HG02759 (cell line): ENCODE measurements at regions not wholly inside any gene's neighbourhood (a gene's known extent, or its start where the extent isn't known, plus 50 kb on each side); places are given as distances from the start of the nearest gene placed in this dataset.

Source experiments
- ATAC-seq: cut with Tn5 transposase; IDR thresholded peaks from one replicate; pipeline ENCODE4 v1.9.1; 2021; ENCODE audit warnings: mild to moderate bottlenecking, moderate library complexity; ENCODE audit not compliant: unreplicated experiment

DNA sequence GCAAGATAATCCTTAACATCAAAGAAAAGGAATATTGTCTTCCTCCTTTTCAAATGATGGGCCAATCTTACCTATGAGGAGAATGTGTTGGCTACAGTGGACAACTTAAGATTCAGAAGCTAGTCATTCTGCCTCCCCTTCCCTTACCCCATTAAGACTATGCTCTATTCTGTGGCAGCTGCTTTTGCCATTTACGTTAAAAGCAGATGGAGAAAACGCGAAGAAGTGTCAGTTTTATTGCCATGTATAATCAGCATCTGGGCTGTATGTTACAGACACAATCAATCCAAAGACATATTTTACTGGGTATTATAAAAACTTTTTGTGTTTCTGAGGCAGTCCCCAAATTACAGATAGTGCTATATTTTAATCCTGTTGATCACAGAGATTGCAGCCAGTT lies 196.1 kb upstream of the PACRGL start:
- no peak for ATAC-seq

DNA sequence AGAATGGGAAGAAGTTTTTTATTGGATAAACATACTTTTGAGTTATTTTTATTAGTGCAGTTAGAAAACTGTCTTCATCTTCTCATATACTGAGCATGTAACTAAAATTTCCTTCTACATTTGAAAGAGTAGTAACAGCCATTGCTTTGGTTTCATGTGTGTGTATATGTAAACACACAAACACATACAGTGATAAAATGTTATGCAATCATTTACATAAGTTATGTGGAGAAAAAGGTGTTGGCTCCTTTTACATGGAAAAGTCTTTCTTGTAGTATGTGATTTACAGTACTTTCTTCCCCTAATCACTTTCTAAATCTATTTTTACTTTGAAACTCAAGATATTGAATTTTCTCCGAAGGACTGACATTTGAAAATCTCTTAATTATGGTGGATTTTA lies 194.3 kb upstream of the PACRGL start:
- ATAC-seq = no peak

DNA sequence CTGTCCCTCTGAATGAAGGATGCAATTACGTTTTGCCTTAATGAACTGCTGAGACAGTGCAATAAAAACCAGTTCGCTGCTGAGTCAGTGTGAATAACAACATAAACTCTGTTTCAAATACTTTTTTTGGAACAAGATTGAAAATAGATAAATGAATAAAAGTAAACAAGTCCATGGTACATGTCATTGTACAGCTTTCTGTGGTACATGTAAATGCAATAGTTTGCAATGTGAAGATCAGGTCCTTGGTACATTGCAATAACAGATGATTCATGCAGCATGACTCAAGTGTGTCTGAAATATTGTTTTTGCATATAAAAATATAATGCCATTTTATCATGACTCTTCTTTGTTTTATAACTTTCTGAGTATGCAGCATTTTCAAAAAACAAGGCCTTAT lies 193.4 kb upstream of the PACRGL start:
- ATAC-seq = no peak

DNA sequence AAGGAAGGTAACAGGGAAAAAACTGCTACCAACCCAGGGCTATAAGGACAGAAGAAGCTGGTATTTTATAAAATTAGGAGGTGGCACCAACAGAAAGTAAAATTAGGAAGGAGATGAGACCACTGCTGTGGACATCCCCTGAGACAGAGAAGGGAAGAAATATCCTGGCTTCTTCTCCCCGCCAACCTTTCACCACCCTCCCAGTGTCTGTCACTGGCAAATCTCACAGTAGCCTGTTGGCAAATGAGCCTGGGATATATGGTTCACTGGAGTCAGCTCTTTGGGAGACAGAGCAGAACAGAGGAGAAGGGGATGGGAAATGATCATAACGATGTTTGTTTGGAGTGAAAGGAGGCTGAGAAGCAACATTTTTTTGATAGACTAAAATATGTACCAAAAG lies 190.9 kb upstream of the PACRGL start:
- ATAC-seq = no peak

DNA sequence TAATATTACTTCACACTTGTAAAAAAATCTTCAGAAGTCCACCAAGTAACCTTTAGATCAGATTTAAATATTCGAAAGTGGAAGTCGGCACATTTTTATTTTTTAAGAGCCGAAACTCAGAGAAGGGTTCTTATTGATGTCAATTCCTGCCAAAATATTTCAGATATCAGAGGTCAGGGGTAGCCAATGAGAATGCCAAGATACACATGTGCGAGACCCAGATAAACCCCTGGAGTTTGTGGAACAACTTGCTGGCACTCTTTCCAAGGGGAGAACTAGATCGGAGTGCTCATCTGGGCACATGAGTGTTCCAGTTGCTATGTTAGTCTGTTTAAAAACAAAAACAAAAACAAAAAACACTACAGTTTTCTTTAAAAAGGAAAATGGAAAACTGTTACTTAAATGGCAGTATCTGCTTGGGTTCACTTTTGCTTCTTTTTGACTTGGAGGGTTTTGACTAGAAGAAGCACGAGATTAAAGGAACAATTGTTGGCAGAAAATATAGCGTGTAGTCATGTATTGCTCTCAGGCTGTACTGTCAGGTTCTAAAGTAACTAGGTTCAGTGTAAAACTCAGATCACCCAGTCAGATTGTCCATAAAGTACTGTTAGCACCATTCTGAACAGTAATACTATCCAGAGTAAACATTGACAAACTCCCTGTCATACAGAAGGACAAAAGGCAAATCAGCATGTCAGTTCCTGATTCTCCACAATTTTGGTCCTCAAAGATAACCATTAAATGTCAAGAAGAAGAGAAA lies 188.0 kb upstream of the PACRGL start:
- no peak for ATAC-seq

DNA sequence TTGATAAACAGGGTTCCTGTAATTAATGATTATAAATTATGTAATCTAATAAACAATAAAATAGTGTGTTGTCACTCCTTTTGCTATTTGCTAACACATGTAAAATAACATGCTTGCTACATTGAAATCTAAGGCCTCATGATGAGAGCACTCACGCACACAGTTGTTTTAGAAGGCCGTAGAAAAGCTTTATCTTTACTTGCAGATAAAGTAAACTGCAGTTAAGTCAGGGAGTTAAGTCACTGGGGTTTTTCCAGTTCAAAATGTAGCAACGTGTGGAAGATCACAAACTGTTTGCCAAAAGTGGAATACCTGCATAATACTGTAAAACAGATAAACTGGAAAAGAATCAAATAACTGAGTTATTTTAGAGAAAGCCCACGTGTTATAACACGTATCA lies 187.3 kb upstream of the PACRGL start:
- ATAC-seq = no peak

DNA sequence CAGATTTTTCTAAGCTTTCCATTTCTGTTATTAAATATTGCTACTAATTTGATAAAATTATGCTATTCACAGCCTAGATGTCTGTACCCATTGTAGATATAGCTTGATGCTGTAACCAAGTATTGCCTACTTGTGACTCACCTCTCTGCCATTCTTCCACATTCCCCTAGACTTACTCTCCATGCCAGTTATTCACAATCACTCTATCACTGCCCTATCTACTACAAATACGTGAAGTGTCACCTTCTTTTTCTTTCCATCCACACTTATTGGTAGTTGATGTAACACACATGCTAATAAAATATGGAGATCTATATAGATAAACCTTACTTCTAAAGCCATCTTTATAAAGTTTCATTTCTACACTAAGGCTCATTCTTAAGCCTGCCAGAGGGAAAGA lies 179.4 kb upstream of the PACRGL start:
- ATAC-seq = no peak

DNA sequence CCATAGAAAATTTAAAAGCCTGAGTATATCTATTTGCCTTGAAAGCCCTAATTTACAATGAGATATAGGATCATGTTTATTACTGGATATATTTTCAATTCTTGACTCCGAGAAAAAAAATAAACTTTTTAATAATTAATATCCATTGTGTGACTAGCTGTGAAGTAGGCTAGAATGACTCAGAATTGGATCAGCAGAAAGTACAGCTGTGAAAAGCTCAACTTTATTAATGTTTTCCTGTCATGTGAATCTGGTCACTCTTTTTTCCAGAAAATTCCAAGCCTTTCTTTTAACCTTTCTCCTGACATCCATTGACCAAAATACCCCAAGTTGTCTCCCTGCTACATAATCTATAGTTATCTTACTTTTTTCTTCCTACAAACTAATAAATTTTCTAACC lies 171.8 kb upstream of the PACRGL start:
- ATAC-seq = no peak

DNA sequence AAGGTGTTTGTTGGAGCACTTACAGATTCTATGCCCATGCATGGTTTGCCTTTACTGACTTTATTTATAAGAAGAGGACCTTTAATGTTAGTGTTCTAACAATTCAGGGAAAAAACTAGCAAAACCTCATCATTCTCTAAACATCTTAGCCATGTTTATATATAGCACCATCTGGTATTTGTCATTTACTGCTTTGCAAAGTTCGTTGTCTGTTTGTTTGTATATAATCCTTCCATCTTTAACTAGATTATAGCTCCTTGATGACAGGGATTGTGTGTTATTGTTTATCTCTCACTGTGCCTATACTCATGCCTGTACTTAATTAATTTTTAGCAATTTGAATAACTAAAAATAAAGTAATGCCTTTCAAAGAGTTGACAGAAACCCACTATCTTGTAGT lies 170.6 kb upstream of the PACRGL start:
- ATAC-seq = no peak

DNA sequence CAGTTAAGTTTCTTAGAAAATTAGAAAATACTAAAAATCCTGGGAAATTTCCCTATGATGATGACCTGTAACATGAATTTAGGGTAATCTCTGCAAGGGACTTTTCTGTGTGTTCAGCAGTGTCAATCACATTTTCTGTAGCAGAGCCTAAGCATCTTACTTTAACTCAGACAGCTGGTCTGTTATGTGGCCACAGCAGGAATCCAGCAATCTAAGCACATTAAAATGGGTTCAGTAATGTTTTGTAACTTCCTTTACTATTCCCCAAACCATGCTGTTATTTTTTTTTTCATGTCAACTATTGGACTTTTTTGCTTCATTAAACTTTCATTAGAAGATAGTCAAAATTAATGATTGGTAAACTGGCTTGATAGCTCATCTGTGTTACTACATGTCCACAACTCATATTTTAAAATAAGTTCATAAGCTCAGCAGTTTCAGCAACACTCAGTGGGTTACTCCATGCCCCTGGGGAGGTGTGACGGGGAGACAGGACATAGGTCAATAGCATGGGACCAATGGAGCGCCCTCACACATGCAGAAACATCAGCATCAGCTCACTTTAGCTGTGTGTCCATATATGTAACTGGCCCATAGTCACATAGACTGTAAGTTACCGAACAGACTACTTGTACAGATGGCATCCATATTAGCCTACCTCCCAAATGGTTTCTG lies 168.0 kb upstream of the PACRGL start:
- no peak for ATAC-seq

DNA sequence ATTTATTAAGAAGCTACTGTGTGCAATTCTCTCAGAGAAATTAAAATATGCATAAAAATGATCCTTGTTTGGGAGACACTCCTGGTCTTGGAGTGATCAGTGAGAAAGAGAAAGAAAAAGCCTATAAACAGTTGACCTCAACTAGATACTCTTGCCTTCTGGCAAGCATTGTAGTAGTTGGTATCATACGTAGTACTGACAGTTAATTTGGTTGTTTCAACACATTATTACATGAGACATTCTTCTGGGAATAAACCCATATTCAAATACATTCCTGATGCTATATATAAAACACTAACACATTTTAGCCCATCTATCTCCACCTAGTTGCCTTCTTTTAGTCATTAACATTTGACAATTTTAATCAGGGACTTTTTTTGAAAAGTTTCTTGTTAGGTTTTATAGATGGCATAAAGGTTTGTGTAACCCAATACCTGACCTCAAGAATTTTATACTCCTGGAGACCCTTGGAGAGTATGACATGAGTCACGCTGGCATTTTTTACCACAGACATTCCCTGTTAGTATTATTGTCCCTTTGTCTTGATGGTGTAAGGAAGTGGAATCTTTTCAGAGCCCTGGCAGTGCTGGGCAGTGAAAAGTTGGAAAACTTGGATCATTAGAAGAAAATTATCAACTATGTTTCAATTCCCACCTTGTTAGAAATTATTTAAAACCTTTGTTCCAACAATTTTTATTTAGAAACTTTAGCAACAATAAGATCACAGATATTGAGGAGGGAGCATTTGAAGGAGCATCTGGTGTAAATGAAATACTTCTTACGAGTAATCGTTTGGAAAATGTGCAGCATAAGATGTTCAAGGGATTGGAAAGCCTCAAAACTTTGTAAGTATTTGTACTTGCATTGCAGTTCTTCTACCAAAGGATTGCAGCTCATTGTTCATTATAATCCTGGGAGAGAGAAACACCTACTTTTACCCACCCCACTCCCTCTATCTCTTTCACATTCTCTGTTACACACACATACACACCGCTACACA lies 167.1 kb upstream of the PACRGL start:
- no peak for ATAC-seq

DNA sequence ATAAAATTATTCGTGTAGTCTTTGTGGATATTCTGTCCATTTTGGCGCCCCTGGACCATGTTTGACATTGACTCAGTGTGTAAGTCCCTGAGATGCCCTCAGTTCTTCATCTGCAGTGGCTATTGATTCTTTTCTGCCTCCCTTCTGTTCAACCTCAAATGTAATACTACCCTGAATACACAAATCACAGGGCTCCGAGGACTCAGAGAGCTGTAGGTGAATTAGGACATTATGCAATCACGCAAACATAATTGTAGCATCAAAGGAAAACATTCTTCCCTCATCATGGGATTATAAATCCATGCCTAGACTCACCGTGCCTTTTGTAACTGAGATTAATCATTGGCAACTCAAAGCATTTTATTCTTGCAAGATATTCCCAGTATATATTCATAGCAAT lies 161.4 kb upstream of the PACRGL start:
- ATAC-seq = no peak

DNA sequence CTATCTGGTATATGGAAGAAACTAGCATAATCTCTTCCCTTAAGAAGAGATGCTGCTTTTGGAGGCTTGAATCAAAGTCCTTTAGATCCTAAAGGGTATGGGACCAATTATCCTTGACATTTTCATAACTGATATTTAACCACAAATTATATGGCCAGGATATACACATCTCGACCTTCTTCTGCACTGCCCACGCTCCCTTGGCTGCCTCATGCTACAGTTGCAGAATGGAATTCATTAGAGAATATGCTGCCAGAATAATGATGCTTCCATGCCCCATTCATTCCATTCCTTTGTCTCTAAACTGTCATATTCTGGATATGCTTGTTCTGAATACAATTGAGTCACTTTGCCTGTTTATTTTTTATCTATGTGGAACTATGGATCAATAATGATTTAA lies 157.1 kb upstream of the PACRGL start:
- ATAC-seq = no peak

DNA sequence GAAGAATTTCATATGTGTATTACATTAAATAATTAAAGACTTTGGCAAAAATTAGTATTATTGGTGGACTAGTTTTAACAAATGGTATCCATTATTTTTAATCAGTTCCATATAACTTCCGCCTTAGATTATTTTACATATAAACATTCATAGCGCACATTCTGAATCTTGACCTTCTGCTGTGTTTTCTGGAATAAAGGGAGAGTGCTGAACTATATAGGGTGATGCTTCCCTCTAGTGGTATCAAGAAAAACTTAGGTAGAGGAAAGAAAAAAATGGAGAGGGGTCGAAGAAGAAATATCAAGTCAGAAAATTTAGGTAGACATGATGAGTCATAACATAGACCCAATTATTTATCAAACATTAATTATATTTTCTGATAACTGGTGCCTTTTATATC lies 155.6 kb upstream of the PACRGL start:
- ATAC-seq = no peak

DNA sequence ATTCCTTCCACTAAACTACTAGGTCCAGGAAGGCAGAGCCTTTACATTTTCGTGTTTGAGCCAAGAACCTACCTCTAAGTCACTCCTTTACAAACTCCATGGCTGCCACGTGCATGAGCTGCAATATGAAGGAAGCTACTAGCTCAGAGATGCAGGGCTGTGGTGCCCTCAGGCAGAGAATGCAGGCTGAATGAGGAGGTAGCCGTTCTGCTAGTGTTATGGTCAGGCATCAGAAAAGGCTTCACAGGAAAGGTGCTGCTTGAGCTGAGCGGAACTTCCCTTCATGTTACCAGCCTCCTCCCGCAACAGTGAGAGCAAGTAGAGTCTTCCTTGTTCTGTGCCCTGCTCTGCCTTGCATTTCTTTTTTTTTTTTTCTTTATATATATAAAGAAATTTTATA lies 148.3 kb upstream of the PACRGL start:
- ATAC-seq = no peak

DNA sequence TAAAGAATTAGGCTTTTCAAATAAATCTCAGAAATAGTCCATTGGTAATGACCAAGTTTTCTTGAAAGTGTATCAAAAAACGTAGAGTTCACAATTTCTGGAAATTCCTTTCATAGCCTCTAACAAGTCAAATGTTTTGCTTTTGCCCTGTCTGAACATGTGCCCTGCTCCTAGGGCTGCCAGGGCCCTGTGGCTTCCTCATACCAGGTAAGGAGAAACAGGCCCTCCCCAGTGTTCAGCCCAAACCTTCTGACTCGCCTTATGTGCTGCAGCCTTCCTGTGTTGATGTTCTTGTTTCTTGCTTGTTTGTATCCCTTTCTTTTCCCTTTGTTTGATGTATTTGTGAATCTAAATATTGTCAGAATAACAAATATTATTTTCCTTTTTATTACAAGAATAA lies 146.1 kb upstream of the PACRGL start:
- no peak for ATAC-seq

DNA sequence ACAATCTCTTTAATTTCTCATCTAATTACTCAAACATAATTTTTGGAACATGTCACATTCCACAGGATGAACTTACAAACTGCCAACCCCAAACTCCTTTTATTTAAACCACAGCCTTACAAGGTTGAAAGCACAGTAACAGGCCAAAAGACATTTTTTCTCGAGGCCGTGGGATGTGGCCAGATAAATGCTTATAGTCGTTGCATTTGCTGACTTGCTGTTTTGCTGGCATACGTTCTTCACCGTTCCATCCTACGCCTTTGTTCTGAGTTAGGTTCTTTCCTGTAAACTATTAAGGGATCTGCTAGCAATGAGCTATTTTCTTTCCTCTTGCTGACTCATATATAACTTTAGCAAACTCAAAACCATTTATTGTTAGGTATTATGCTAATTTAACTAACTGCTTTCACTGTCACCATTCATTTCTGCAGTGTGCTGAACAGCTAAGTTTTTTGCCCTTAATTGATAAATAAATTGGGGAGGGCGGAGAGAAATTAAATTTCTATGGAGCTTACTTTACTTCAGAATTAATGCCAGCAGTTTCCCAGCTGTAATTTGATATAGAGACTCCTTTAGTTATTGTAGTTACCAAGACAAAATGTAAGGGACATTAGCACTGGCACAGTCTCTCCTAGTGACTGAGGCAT lies 135.1 kb upstream of the PACRGL start:
- no peak for ATAC-seq

DNA sequence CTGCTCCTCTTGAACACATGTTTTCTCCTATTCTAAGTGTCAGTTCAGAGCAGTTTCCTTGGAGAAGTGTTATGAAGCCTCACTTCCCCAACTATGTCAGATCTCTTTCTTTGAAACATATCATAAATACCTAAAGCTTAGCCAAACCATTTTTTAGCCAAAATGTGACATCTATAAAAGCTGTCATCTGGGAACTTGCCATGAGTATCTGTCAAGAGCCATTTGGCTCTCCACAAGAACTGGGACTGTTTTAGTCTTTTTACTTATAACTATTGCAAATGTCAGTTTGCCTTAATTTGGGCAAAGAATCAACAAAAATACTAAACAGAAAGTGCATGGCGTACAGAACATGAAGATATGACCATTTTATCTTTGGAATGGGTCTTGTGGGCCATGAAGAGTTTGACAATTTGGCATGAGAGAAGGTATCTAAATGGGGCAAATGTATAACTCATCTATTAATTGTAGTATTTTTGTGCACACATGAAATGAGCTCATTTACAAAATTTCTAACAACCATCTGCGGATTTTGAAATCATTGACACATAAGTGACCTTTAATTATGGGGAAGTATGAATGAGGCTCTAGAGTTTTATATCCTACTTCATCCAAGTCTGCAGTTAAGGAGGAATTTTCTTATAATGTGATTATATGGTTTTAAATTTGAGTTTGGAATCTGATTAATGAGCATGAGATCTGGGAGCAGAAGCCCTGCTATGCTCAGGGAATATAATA lies 129.1 kb upstream of the PACRGL start:
- no peak for ATAC-seq

DNA sequence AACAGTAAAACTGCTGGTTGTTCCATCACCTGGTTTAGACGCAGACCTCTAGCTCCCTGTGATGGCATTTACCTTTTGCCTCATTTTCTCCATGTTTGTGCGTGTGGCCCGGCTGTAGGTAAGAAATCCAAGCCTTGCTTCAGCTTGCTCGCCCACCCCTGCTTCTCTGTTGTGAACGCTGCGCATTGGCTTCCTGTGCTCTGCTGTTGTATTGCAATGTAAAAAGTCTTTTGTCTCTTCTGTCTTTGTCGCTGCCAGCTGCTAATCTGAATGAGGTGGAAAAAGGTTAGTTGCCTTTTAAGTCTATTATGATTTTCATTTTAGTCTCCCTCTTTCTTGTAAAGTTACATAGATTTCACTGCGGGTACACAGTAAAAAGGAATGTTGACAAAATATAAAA lies 127.3 kb upstream of the PACRGL start:
- no peak for ATAC-seq

DNA sequence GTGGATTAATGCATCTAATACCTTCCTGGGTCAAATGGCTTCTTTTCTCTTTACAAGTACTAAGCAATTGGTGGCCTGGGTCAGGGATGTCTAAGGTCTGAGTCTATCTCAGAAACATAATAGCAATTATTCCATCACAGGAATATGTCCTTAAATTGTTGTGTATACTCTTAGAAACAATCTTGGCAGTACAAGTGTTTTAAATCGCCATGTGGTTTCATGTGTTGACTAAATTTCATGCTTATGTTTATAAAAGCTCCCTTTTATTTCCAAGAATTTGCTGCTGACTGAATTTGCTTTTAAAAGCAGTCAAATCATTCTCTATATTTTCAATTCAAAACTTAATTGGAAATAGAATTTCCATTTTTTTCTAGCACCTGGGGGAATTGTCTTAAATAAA lies 125.3 kb upstream of the PACRGL start:
- ATAC-seq = no peak
